ENCODE measurements at regions not wholly inside any gene's neighbourhood (a gene's known extent, or its start where the extent isn't known, plus 50 kb on each side); places are given as distances from the start of the nearest gene placed in this dataset.

DNA sequence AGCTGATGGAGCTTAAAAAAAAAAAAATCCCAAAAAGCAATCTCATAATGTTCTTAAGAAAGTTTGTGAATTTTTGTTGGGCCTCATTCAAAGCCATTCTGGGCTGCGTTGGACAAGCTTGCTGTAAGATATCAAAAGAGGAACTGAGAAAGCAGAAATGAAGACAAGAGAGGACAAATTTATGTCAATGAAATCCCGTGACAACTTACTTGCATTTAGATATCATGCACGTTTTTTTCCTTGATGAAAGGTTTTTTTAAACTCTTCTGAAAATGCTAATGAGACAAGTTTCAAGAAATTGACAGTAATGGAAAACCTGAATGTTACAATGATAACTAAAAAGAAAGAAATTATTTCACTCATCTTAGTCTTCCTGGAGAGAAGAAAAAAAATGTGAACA is 662.9 kb downstream of the SQOR start:
- TF ChIP-seq GATA3 (IDR thresholded peaks at IDR 0.05; ENCODE audit: low read depth, low read length) (no peak), GATA2 (IDR thresholded peaks at IDR 0.05; ENCODE audit: low read depth, low read length) (no peak)
